GM19238 (cell line): ENCODE measurements at regions not wholly inside any gene's neighbourhood (a gene's known extent, or its start where the extent isn't known, plus 50 kb on each side); places are given as distances from the start of the nearest gene placed in this dataset.

Source experiments
- DNase-seq: peaks from one replicate; pipeline ENCODE4 v3.0.0; 2011; ENCODE audit warnings: low spot score; ENCODE audit not compliant: insufficient read length

GRCh38 chr5:34483442-34484033 lies 172.6 kb upstream of the RAI14 start:
- no peak for DNase-seq

GRCh38 chr5:34484216-34484920 lies 171.8 kb upstream of the RAI14 start:
- no peak for DNase-seq

GRCh38 chr5:34485768-34486030 lies 170.4 kb upstream of the RAI14 start:
- no peak for DNase-seq

GRCh38 chr5:34486160-34486848 lies 169.8 kb upstream of the RAI14 start:
- DNase-seq: peak; percentile 37

GRCh38 chr5:34486849-34487158 lies 169.3 kb upstream of the RAI14 start:
- no peak for DNase-seq

GRCh38 chr5:34487159-34487879 lies 168.8 kb upstream of the RAI14 start:
- DNase-seq: no peak

GRCh38 chr5:34487956-34488355 lies 168.2 kb upstream of the RAI14 start:
- no peak for DNase-seq

GRCh38 chr5:34488984-34489383 lies 167.1 kb upstream of the RAI14 start:
- DNase-seq: no peak

- DNase-seq: no peak
Observed at GRCh38 chr5:34490506-34491250, 165.4 kb upstream of the RAI14 start.

- no peak for DNase-seq
Observed at GRCh38 chr5:34491251-34491620, 164.9 kb upstream of the RAI14 start.

- no peak for DNase-seq
Observed at GRCh38 chr5:34494111-34494755, 161.9 kb upstream of the RAI14 start.

GRCh38 chr5:34495178-34495577 lies 160.9 kb upstream of the RAI14 start:
- DNase-seq: no peak

GRCh38 chr5:34496260-34496691 lies 159.9 kb upstream of the RAI14 start:
- no peak for DNase-seq

- DNase-seq: no peak
Observed at GRCh38 chr5:34496701-34497469, 159.2 kb upstream of the RAI14 start.

GRCh38 chr5:34497470-34497808 lies 158.7 kb upstream of the RAI14 start:
- no peak for DNase-seq

GRCh38 chr5:34498572-34498971 lies 157.6 kb upstream of the RAI14 start:
- no peak for DNase-seq

- DNase-seq: no peak
Observed at GRCh38 chr5:34499001-34499734, 157.0 kb upstream of the RAI14 start.

GRCh38 chr5:34500236-34500847 lies 155.8 kb upstream of the RAI14 start:
- DNase-seq: no peak

- DNase-seq: no peak
Observed at GRCh38 chr5:34501016-34501415, 155.1 kb upstream of the RAI14 start.

GRCh38 chr5:34501840-34502239 lies 154.3 kb upstream of the RAI14 start:
- no peak for DNase-seq
